Hematopoietic multipotent progenitor cell treated with erythropoietin and hydrocortisone succinate and interleukin-3 and kit ligand, for 17 days (in vitro differentiated cells): ENCODE measurements at regions not wholly inside any gene's neighbourhood (a gene's known extent, or its start where the extent isn't known, plus 50 kb on each side); places are given as distances from the start of the nearest gene placed in this dataset.

Source experiments
- DNase-seq: peaks from one replicate; pipeline ENCODE4 v3.0.0-alpha.2; 2015; ENCODE audit warnings: low spot score

GRCh38 chr13:26456650-26457049, 100.8 kb upstream of the WASF3 start:
- no peak for DNase-seq

- no peak for DNase-seq
These were observed 100.3 kb upstream of the WASF3 start for GRCh38 chr13:26457212-26457611.

GRCh38 chr13:26458196-26458749, 99.2 kb upstream of the WASF3 start:
- no peak for DNase-seq

GRCh38 chr13:26459276-26460131, 98.0 kb upstream of the WASF3 start:
- no peak for DNase-seq

- DNase-seq: no peak
These were observed 96.8 kb upstream of the WASF3 start for GRCh38 chr13:26460648-26461047.

GRCh38 chr13:26463296-26463695, 94.2 kb upstream of the WASF3 start:
- DNase-seq: no peak

GRCh38 chr13:26463848-26464247, 93.6 kb upstream of the WASF3 start:
- DNase-seq: no peak

- DNase-seq: no peak
These were observed 92.0 kb upstream of the WASF3 start for GRCh38 chr13:26465514-26465913.

GRCh38 chr13:26465954-26466353, 91.5 kb upstream of the WASF3 start:
- DNase-seq: no peak

GRCh38 chr13:26468265-26468801, 89.2 kb upstream of the WASF3 start:
- DNase-seq: no peak

GRCh38 chr13:26469602-26470001, 87.9 kb upstream of the WASF3 start:
- no peak for DNase-seq

GRCh38 chr13:26471807-26472206, 85.7 kb upstream of the WASF3 start:
- DNase-seq: no peak

- DNase-seq: no peak
These were observed 83.8 kb upstream of the WASF3 start for GRCh38 chr13:26473571-26474230.

- DNase-seq: no peak
These were observed 83.2 kb upstream of the WASF3 start for GRCh38 chr13:26474286-26474685.

GRCh38 chr13:26475176-26476110, 82.0 kb upstream of the WASF3 start:
- DNase-seq: no peak

GRCh38 chr13:26476111-26476781, 81.2 kb upstream of the WASF3 start:
- no peak for DNase-seq

- no peak for DNase-seq
These were observed 80.7 kb upstream of the WASF3 start for GRCh38 chr13:26476782-26477142.

- no peak for DNase-seq
These were observed 79.8 kb upstream of the WASF3 start for GRCh38 chr13:26477681-26478080.

GRCh38 chr13:26480246-26480855, 77.1 kb upstream of the WASF3 start:
- DNase-seq: no peak

- peak; percentile 64 for DNase-seq
These were observed 74.9 kb upstream of the WASF3 start for GRCh38 chr13:26482451-26483197.
